Loucy (cell line): ENCODE measurements at regions not wholly inside any gene's neighbourhood (a gene's known extent, or its start where the extent isn't known, plus 50 kb on each side); places are given as distances from the start of the nearest gene placed in this dataset.

Experiments used
- H2AFZ ChIP-seq: fragments of 200-600 bp; sonication (generic); 2 replicates; pipeline ENCODE4 v1.6.0; 2016; ENCODE audit warnings: antibody characterized with exemption, mild to moderate bottlenecking, low read length, moderate library complexity
- H3F3A ChIP-seq: fragments of 200-600 bp; 2 replicates; pipeline ENCODE4 v1.6.0; 2016; ENCODE audit warnings: antibody characterized with exemption, low read depth, mild to moderate bottlenecking
- H3K27me3 ChIP-seq: fragments of 200-600 bp; sonication (generic); 2 replicates; pipeline ENCODE4 v1.6.1; 2014; ENCODE audit warnings: low read length, mild to moderate bottlenecking; ENCODE audit not compliant: insufficient read depth, poor library complexity, severe bottlenecking
- H3K36me3 ChIP-seq: fragments of 200-600 bp; sonication (generic); 2 replicates; pipeline ENCODE4 v1.6.1; 2016; ENCODE audit warnings: low read length; ENCODE audit not compliant: insufficient read depth
- H3K4me1 ChIP-seq: fragments of 200-600 bp; sonication (generic); 2 replicates; pipeline ENCODE4 v1.5.1; 2014; ENCODE audit warnings: low read length, mild to moderate bottlenecking; ENCODE audit not compliant: insufficient read depth, poor library complexity, severe bottlenecking
- H3K4me2 ChIP-seq: fragments of 200-600 bp; sonication (generic); 2 replicates; pipeline ENCODE4 v1.6.0; 2014; ENCODE audit warnings: antibody characterized with exemption, low read length, low read depth, mild to moderate bottlenecking; ENCODE audit not compliant: poor library complexity, severe bottlenecking
- H3K4me3 ChIP-seq: fragments of 200-600 bp; sonication (generic); 2 replicates; pipeline ENCODE4 v1.5.1; 2014; ENCODE audit warnings: low read length, mild to moderate bottlenecking, mixed read lengths; ENCODE audit not compliant: poor library complexity, severe bottlenecking
- H3K79me2 ChIP-seq: fragments of 200-600 bp; sonication (generic); 2 replicates; pipeline ENCODE4 v1.6.1; 2014; ENCODE audit warnings: low read length; ENCODE audit not compliant: insufficient read depth
- H3K9ac ChIP-seq: fragments of 200-600 bp; sonication (generic); 2 replicates; pipeline ENCODE4 v1.6.0; 2014; ENCODE audit warnings: mild to moderate bottlenecking, low read depth, low read length, moderate library complexity; ENCODE audit not compliant: poor library complexity, severe bottlenecking
- H3K9me2 ChIP-seq: fragments of 200-600 bp; sonication (generic); replicated peaks from 2 replicates; pipeline ENCODE4 v1.6.1; 2016; ENCODE audit warnings: low read depth, low read length, mixed read lengths
- H3K9me3 ChIP-seq: fragments of 200-600 bp; sonication (generic); 2 replicates; pipeline ENCODE4 v1.6.1; 2014; ENCODE audit warnings: mild to moderate bottlenecking, antibody characterized with exemption, low read length, low read depth; ENCODE audit not compliant: insufficient read depth
- H4K20me1 ChIP-seq: fragments of 200-600 bp; sonication (generic); 2 replicates; pipeline ENCODE4 v1.6.0; 2014; ENCODE audit warnings: antibody characterized with exemption, low read length, mild to moderate bottlenecking; ENCODE audit not compliant: insufficient read depth, poor library complexity, severe bottlenecking
- CTCF ChIP-seq: fragments of 200-600 bp; sonication (generic); conservative IDR thresholded peaks from 2 replicates; pipeline ENCODE4 v1.5.1; 2014; ENCODE audit warnings: mild to moderate bottlenecking, antibody characterized with exemption, low read length
- EZH2phosphoT487 ChIP-seq: fragments of 200-600 bp; IDR thresholded peaks from 2 replicates; pipeline ENCODE4 v1.6.1; 2018; ENCODE audit warnings: antibody characterized with exemption, mild to moderate bottlenecking, moderate library complexity, borderline replicate concordance

GRCh38 chr2:226556050-226556449 is 243.6 kb downstream of the IRS1 start:
- H3K9me2 ChIP-seq = no peaks in the 10 kb centered on the region
- no peaks in the 10 kb centered on the region for H3K36me3 ChIP-seq
- H4K20me1 ChIP-seq = no peaks in the 10 kb centered on the region
- no peaks in the 10 kb centered on the region for H3K4me1 ChIP-seq
- H3K27me3 ChIP-seq = no peaks in the 10 kb centered on the region
- no peaks in the 10 kb centered on the region for H3F3A ChIP-seq
- no peak overlapping the region for H3K4me2 ChIP-seq
- H3K79me2 ChIP-seq = no peaks in the 10 kb centered on the region
- no peaks in the 10 kb centered on the region for H3K9me3 ChIP-seq
- no peak for TF ChIP-seq CTCF
- no peak for TF ChIP-seq EZH2phosphoT487
- H3K4me3 ChIP-seq = no peak overlapping the region
- H3K9ac ChIP-seq = no peak overlapping the region
- H2AFZ ChIP-seq = no peak overlapping the region

- Histone ChIP-seq H3F3A (no peaks in the 10 kb centered on the region), H2AFZ (no peak overlapping the region), H3K9me2 (no peaks in the 10 kb centered on the region), H3K4me3 (no peak overlapping the region), H3K4me2 (no peak overlapping the region), H3K9me3 (no peaks in the 10 kb centered on the region), H3K79me2 (no peaks in the 10 kb centered on the region), H3K4me1 (no peaks in the 10 kb centered on the region), H3K9ac (no peak overlapping the region), H3K27me3 (no peaks in the 10 kb centered on the region), H3K36me3 (no peaks in the 10 kb centered on the region), H4K20me1 (no peaks in the 10 kb centered on the region)
- TF ChIP-seq EZH2phosphoT487 = no peak
- TF ChIP-seq CTCF = no peak
These were observed 244.9 kb downstream of the IRS1 start for GRCh38 chr2:226554701-226555100.

- H3K27me3 ChIP-seq = no peaks in the 10 kb centered on the region
- TF ChIP-seq CTCF = no peak
- no peak for TF ChIP-seq EZH2phosphoT487
- no peak overlapping the region for H2AFZ ChIP-seq
- H3K9me3 ChIP-seq = no peaks in the 10 kb centered on the region
- H3K9ac ChIP-seq = no peak overlapping the region
- H3F3A ChIP-seq = no peaks in the 10 kb centered on the region
- no peak overlapping the region for H3K4me2 ChIP-seq
- no peak overlapping the region for H3K4me3 ChIP-seq
- H4K20me1 ChIP-seq = no peaks in the 10 kb centered on the region
- no peaks in the 10 kb centered on the region for H3K9me2 ChIP-seq
- H3K4me1 ChIP-seq = no peaks in the 10 kb centered on the region
- H3K79me2 ChIP-seq = no peaks in the 10 kb centered on the region
- no peaks in the 10 kb centered on the region for H3K36me3 ChIP-seq
These were observed 246.3 kb downstream of the IRS1 start for GRCh38 chr2:226553333-226553732.
